NCI-H1930 (cell line): ENCODE measurements at regions not wholly inside any gene's neighbourhood (a gene's known extent, or its start where the extent isn't known, plus 50 kb on each side); places are given as distances from the start of the nearest gene placed in this dataset.

Experiments
- DNase-seq, 2 experiments: peaks; one replicate each; lab custom pipeline; 2025; lab: John Stamatoyannopoulos, UW

- DNase-seq = no peak
Observed at GRCh38 chr1:201659572-201659971, 120.6 kb downstream of the NAV1 start.

- DNase-seq = no peak
Observed at GRCh38 chr1:201660931-201661822, 122.2 kb downstream of the NAV1 start.

GRCh38 chr1:201661823-201662359 lies 123.0 kb downstream of the NAV1 start:
- DNase-seq = no peak

GRCh38 chr1:201662646-201663045 lies 123.7 kb downstream of the NAV1 start:
- DNase-seq = no peak

GRCh38 chr1:201663491-201664113 lies 124.7 kb downstream of the NAV1 start:
- no peak for DNase-seq

- no peak for DNase-seq
Observed at GRCh38 chr1:201665036-201665435, 126.1 kb downstream of the NAV1 start.

GRCh38 chr1:201666102-201666501 lies 127.2 kb downstream of the NAV1 start:
- no peak for DNase-seq

- no peak for DNase-seq
Observed at GRCh38 chr1:201666645-201667044, 127.7 kb downstream of the NAV1 start.

- DNase-seq = no peak
Observed at GRCh38 chr1:201667479-201667878, 128.6 kb downstream of the NAV1 start.

GRCh38 chr1:201670517-201670916 lies 131.6 kb downstream of the NAV1 start:
- DNase-seq = no peak

GRCh38 chr1:201672685-201673084 lies 133.8 kb downstream of the NAV1 start:
- DNase-seq = no peak

- DNase-seq = no peak
Observed at GRCh38 chr1:201673093-201673492, 134.2 kb downstream of the NAV1 start.

- no peak for DNase-seq
Observed at GRCh38 chr1:201673915-201674314, 135.0 kb downstream of the NAV1 start.

- no peak for DNase-seq
Observed at GRCh38 chr1:201675143-201675542, 136.2 kb downstream of the NAV1 start.

- no peak for DNase-seq
Observed at GRCh38 chr1:201676197-201676596, 137.3 kb downstream of the NAV1 start.

- DNase-seq = no peak
Observed at GRCh38 chr1:201676641-201677040, 137.7 kb downstream of the NAV1 start.

- no peak for DNase-seq
Observed at GRCh38 chr1:201678264-201679101, 139.6 kb downstream of the NAV1 start.

GRCh38 chr1:201681375-201681774 lies 142.4 kb downstream of the NAV1 start:
- no peak for DNase-seq

GRCh38 chr1:201682964-201683363 lies 144.0 kb downstream of the NAV1 start:
- no peak for DNase-seq

GRCh38 chr1:201683397-201683796 lies 144.5 kb downstream of the NAV1 start:
- DNase-seq = no peak

- no peak for DNase-seq
Observed at GRCh38 chr1:201685485-201685884, 143.5 kb upstream of the IPO9 start.

GRCh38 chr1:201686714-201687455 lies 142.1 kb upstream of the IPO9 start:
- DNase-seq = no peak
